GM23248 (cell line): ENCODE measurements at regions not wholly inside any gene's neighbourhood (a gene's known extent, or its start where the extent isn't known, plus 50 kb on each side); places are given as distances from the start of the nearest gene placed in this dataset.

Experiments used
- EZH2 ChIP-seq: fragments of 200-600 bp; sonication (generic); IDR thresholded peaks from 2 replicates; pipeline ENCODE4 v1.6.1; 2018; ENCODE audit warnings: antibody characterized with exemption, mild to moderate bottlenecking; ENCODE audit not compliant: insufficient read depth, poor library complexity, severe bottlenecking
- EZH2phosphoT487 ChIP-seq: fragments of 200-600 bp; sonication (generic); IDR thresholded peaks from 2 replicates; pipeline ENCODE4 v1.6.1; 2018; ENCODE audit warnings: antibody characterized with exemption, moderate library complexity, mild to moderate bottlenecking, low read depth; ENCODE audit not compliant: insufficient read depth

DNA sequence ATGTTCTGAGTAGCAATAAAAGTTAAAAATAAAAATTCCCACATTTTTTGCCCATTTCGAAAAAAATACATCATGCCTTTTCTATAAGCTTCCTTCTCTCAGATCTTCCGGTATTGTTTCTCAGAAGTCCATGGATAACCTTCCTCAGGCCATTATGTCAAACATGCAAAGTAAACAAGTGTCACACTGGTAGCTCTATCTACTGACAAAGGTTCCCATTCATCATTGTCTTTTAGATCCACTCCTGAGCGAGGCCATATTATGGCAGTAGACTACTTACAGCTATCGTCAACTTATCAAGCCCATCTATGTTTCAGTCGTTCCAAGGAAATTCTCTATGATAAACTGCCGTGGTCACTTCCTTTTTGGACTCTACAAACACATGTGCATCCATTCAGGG is 1068.2 kb downstream of the GLUD2 start:
- TF ChIP-seq EZH2 (no peak), EZH2phosphoT487 (no peak)
